GM18505 (cell line): ENCODE measurements at regions not wholly inside any gene's neighbourhood (a gene's known extent, or its start where the extent isn't known, plus 50 kb on each side); places are given as distances from the start of the nearest gene placed in this dataset.

Experiments used
- ATAC-seq: cut with Tn5 transposase; IDR thresholded peaks from one replicate; pipeline ENCODE4 v1.9.1; 2021; ENCODE audit not compliant: unreplicated experiment
- POLR2A ChIP-seq: IDR thresholded peaks from 4 replicates; pipeline ENCODE4 v1.6.1; 2011; ENCODE audit warnings: borderline replicate concordance; ENCODE audit not compliant: insufficient read depth, insufficient read length; ENCODE audit errors: extremely low read depth

DNA sequence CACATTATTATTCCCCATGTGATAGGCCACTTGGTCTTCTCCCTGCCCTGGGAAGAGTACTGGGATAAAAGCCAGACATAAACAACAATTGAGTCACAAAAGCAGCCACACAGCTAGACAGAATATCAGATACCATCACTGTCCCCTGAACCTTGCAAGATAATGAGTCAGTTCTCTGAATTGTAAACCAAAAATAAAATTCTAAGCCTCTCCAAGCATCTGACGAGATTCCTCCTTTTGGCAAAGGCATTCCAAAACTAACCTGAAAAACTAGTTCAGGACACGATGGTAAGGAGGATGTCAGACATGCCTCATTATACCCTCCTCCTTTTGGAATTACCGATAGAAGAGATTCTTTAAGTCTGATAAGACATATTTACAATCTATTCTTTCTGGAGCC, 450.7 kb downstream of the HTR7 start:
- no peak for ATAC-seq
- no peak for TF ChIP-seq POLR2A

GRCh38 chr10:90407851-90408250, 450.0 kb downstream of the HTR7 start:
- no peak for ATAC-seq
- no peak for TF ChIP-seq POLR2A

DNA sequence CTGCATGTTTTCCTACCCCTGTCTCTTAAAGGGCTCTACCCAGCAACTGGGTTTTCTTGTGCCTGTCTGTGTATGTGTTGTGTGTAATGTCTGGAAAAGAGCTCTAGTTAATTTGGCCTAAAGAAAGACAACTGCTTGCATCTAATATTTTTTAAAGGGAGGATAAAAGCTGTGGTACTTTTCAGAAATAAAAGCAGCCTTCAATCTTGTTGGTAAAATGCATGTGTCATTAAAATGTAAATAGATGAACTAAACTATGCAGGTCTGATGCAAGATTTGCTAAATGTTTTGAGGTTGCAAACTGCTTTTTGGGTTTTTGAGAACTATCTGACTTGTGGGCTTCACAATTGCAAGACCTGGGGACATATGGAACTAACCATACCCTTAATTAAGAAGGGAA, 445.3 kb downstream of the HTR7 start:
- no peak for ATAC-seq

GRCh38 chr10:90413196-90413595, 444.6 kb downstream of the HTR7 start:
- ATAC-seq = no peak
- TF ChIP-seq POLR2A = no peak

More for the DNA sequence above, 445.3 kb downstream of the HTR7 start:
- no peak for TF ChIP-seq POLR2A

GRCh38 chr10:90414926-90415325, 442.9 kb downstream of the HTR7 start:
- no peak for ATAC-seq
- no peak for TF ChIP-seq POLR2A

- no peak for TF ChIP-seq POLR2A
Measured at GRCh38 chr10:90417029-90417428, 440.8 kb downstream of the HTR7 start.

GRCh38 chr10:90417476-90418210, 440.2 kb downstream of the HTR7 start:
- no peak for ATAC-seq
- TF ChIP-seq POLR2A = no peak

More at GRCh38 chr10:90417029-90417428, 440.8 kb downstream of the HTR7 start:
- no peak for ATAC-seq

DNA sequence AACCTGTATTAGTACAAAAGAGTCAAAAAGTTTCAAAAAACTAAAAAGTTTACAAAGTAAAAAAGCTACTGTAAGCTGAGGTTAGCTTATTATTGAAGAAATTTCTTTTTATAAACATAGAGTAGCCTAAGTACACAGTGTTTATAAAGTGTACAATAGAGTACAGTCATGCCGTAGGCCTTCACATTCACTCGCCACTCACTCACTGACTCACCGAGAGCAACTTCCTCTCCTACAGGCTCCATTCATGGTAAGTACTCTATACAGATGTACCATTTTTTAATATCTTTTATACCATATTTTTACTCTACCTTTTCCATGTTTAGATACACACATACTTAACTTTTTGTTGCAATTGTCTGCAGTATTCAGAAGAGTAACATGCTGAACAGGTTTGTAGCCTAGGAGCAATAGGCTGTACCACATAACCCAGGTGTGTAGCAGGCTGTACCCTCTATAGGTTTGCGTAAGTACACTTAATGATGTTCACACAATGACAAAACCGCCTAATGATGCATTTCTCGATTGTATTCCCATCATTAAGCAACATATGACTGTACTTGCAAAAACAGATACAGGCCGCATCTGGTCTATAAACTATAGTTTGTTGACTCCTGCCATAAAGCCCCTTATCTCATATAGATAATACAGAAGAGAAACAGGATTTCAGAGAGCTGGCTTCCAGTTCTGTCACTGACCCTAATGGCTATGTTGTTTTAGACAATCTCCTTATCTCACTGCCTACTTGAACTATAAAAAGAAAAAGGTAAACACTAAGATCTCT, 438.8 kb downstream of the HTR7 start:
- no peak for TF ChIP-seq POLR2A
- no peak for ATAC-seq

DNA sequence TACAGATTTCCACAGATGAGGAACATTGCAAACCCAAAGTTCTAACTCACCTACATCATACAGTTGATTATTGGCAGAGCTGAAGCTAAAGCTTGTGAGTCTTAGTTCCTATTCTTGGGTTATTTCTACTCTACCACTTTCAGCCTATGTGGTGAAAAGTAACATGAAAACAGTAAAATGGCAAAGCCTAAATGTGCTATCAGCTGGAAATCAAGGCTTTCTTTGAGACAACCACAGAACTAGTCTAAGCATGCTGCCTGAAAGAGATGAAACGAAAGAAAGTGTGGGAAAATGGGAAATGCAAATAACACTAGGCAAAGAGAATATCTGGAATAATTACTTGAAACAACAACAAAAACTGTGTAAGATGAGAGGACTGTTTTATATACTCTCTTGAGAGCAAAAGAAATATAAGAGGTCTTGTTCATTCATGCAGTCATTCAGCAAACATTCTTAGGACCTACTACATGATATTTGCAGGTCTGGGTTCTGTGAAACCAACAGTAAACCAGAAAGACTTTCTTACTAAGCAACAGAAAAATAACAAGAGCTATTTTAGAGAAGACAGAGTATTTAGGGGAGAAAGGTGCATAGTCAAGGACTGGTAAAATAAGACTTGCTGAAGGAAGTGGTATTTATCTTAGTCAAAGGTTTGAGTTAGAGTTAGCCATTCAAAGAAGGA, 437.1 kb downstream of the HTR7 start:
- ATAC-seq = no peak

DNA sequence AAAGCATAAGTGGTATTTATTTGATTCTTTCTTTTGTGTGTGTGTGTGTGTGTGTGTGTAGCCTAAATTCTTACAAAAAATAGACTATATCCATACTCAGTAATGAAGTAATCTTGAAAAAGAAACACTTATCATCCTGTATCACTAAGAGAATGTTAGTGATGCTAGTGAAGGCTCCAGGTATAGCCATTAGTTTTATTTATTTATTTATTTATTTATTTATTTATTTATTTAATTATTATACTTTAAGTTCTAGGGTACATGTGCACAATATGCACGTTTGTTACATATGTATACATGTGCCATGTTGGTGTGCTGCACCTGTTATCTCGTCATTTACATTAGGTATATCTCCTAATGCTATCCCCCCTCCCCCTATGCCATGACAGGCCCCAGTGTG, 436.0 kb downstream of the HTR7 start:
- no peak for ATAC-seq
- no peak for TF ChIP-seq POLR2A

More for the DNA sequence above, 437.1 kb downstream of the HTR7 start:
- no peak for TF ChIP-seq POLR2A

GRCh38 chr10:90424730-90425129, 433.1 kb downstream of the HTR7 start:
- no peak for TF ChIP-seq POLR2A
- no peak for ATAC-seq

DNA sequence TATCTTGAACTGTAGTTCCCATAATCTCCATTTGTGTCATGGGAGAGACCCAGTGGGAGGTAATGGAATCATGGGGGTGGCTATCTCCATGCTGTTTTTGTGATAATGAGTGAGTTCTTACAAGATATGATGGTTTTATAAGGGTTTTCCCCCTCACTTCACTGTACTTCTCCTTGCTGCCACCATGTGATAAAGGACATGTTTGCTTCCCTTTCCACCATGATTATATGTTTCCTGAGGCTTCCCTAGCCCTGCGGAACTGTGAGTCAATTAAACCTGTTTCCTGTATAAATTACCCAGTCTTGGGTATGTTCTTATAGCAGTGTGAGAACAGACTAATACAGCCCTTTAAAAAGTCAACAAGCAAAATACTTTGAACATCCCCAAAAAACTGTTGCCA, 427.7 kb downstream of the HTR7 start:
- no peak for TF ChIP-seq POLR2A
- ATAC-seq = no peak

GRCh38 chr10:90432866-90433265, 425.0 kb downstream of the HTR7 start:
- ATAC-seq = no peak
- no peak for TF ChIP-seq POLR2A

- TF ChIP-seq POLR2A = no peak
Measured at GRCh38 chr10:90435296-90435695, 422.5 kb downstream of the HTR7 start.

GRCh38 chr10:90437452-90437851, 420.4 kb downstream of the HTR7 start:
- ATAC-seq = no peak
- TF ChIP-seq POLR2A = no peak

More at GRCh38 chr10:90435296-90435695, 422.5 kb downstream of the HTR7 start:
- ATAC-seq = no peak
